GM18498 (cell line): ENCODE measurements at regions not wholly inside any gene's neighbourhood (a gene's known extent, or its start where the extent isn't known, plus 50 kb on each side); places are given as distances from the start of the nearest gene placed in this dataset.

Experiments
- ATAC-seq: cut with Tn5 transposase; IDR thresholded peaks from one replicate; pipeline ENCODE4 v1.9.1; 2021; ENCODE audit warnings: mild to moderate bottlenecking, moderate library complexity; ENCODE audit not compliant: unreplicated experiment

DNA sequence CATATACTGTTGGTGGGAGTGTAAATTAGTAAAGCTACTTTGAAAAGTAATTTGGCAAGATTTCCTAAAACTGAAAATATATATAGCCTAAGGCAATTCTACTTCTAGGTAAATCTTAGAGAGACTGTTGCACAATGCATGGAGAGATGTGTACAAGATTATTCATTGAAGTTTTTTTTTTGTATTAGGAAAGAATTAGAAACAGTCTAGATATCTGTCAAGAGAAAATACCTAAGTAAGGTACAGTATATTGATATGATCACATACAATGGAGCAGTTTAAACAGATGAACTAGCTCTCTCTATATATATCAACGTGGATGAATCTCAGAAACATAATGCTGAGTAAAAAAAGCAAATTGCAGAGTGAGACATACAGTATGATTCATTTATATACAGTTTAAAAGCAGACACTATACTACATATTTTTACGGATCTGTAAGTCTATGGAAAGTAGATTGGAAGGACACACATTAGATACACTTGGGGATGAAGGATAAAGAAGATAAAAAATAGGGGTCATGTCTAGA is 59.3 kb upstream of the ACVR1 start:
- ATAC-seq = no peak

DNA sequence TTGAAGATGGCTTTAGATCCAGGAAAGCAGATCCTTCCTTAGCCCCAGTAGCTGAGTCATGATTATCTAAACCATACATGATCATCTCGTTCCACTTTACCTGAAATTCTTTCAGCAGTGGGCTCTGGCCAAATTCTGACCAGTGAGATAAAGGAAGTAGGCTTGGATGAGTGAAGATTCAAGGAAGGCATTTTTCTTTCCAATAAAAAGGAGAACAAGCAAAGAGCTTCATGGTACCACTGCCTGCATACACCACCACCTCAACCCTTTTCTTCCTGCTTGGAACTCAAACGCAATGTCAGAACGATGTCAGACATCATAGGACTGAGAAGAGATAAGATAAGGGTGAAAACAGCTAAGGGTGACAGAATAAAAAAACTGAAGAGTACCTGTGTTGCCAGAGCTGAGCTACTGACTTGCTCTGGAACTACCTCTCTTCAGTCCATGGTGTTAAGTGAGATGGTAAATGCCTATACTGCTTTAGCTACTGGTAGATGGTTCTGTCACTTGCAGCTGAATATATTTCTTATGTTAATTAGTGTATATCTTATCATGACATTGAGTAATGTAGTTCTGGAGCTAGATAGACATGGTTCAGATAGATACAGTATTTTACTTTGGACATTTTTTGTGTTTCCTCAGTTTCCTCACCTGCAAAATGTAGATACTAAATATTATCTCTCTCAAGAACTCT is 58.7 kb upstream of the ACVR1 start:
- ATAC-seq = no peak

- no peak for ATAC-seq
Measured at GRCh38 chr2:157933160-157933920, 57.2 kb upstream of the ACVR1 start.

- no peak for ATAC-seq
Measured at GRCh38 chr2:157932480-157933159, 56.5 kb upstream of the ACVR1 start.

- ATAC-seq = no peak
Measured at GRCh38 chr2:157931542-157931941, 55.4 kb upstream of the ACVR1 start.

DNA sequence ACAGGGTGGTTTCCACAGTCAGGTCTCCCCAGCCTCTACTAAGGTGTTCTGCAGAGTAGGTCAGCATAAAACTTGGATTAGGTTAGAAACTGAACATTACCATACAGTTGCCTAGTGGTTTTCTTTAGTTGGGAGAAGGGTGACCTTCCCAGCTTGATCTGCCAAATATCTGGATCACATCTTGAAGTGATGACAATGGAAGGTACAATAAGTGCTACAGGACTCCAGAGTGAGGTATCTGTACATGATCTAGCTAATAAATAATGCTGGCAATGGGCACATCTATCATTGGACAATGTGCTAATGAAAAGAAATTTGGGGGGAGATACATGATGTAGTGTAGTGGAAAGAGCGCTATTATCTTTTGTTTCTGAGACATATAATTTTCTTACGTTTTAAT is 54.6 kb upstream of the ACVR1 start:
- no peak for ATAC-seq

DNA sequence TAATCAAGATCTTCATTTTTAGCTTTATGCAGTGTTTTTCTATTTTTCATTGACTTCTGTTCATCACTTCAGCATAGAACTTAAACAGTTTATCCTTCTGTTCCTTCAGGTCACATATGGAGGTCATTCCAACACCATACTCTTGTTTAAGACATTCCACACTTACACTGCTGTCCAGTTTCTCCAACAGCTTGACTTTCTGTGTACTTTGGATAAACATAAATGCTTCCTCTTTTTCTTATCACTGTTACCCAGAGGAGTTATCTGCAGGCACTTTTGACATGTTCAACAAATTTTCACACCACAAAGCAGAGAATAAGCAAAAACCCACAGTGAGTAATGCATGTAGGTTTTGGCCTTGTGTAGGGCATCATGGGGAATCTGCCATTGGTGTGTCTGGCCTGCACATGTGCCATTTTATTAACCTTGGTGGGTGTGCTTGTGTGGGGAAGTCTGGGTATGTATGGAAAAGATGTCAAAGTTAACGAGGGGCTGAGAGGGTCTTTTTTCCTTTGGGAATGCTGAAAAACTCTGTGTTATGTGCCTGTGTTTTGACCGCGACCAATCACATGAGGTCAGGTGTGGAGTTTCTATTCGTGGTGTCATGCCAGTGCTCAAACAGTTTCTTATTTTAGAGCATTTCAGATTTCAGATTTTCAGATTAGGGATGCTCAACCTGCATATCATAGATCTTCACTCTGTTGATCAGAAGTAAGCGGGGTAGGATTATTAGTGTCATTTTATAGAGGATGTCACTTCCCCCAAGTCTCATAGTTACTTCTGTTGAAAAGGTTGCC is 53.9 kb upstream of the ACVR1 start:
- no peak for ATAC-seq

DNA sequence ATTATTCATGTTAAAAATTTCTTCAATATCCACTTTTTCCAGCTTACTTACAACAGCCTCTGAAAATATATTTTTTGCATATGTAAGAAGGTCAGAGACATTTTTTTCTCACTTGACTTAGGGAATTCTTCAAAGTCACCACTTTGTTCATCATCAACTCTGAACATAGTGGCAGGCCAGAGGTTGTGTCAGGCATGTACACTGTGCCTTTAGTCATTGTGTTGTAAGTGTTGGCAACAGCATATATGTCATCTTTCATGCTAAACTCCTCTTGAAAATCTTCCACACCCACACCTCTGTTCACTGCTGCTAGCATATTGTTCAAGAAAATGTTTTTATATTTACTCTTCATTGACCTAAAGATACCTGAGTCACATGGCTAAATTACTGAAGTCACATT is 52.2 kb upstream of the ACVR1 start:
- ATAC-seq = no peak

GRCh38 chr2:157927155-157927554 is 51.0 kb upstream of the ACVR1 start:
- ATAC-seq = no peak
